Left renal cortex interstitium (tissue), 4 donors: ENCODE measurements at regions not wholly inside any gene's neighbourhood (a gene's known extent, or its start where the extent isn't known, plus 50 kb on each side); places are given as distances from the start of the nearest gene placed in this dataset.

Experiments
- DNase-seq, 4 donors: peaks; one replicate each; pipeline ENCODE4 v3.0.0-alpha.2; 2013; ENCODE audit warnings: low read depth in 4 of 4, low spot score in 2 of 4, missing footprints in 1 of 4

GRCh38 chrX:137401092-137401491, 164.8 kb upstream of the ZIC3 start:
- no peak for DNase-seq

- DNase-seq: no peak
Measured at GRCh38 chrX:137387646-137388045, 178.3 kb upstream of the ZIC3 start.

- DNase-seq: no peak
Measured at GRCh38 chrX:137366018-137366633, 199.8 kb upstream of the ZIC3 start.

GRCh38 chrX:137363559-137363958, 202.4 kb upstream of the ZIC3 start:
- no peak for DNase-seq

- no peak for DNase-seq
Measured at GRCh38 chrX:137362583-137362982, 203.3 kb upstream of the ZIC3 start.

GRCh38 chrX:137354851-137355250, 211.1 kb upstream of the ZIC3 start:
- DNase-seq: no peak

GRCh38 chrX:137353404-137353803, 212.5 kb upstream of the ZIC3 start:
- no peak for DNase-seq

- DNase-seq: no peak
Measured at GRCh38 chrX:137352101-137352660, 213.7 kb upstream of the ZIC3 start.

- no peak for DNase-seq
Measured at GRCh38 chrX:137342969-137343368, 223.0 kb upstream of the ZIC3 start.

GRCh38 chrX:137313627-137314026, 252.3 kb upstream of the ZIC3 start:
- DNase-seq: no peak

- DNase-seq: no peak
Measured at GRCh38 chrX:137305404-137305803, 260.5 kb upstream of the ZIC3 start.

- no peak for DNase-seq
Measured at GRCh38 chrX:137297167-137297566, 263.4 kb upstream of the GPR101 start.

- no peak for DNase-seq
Measured at GRCh38 chrX:137290011-137290410, 256.2 kb upstream of the GPR101 start.

- no peak for DNase-seq
Measured at GRCh38 chrX:137287191-137287590, 253.4 kb upstream of the GPR101 start.

- no peak for DNase-seq
Measured at GRCh38 chrX:137286423-137286822, 252.6 kb upstream of the GPR101 start.

- no peak for DNase-seq
Measured at GRCh38 chrX:137278825-137279224, 245.0 kb upstream of the GPR101 start.

- DNase-seq: no peak
Measured at GRCh38 chrX:137263374-137263773, 229.6 kb upstream of the GPR101 start.

- DNase-seq: no peak
Measured at GRCh38 chrX:137245183-137245582, 211.4 kb upstream of the GPR101 start.

- DNase-seq: no peak
Measured at GRCh38 chrX:137236837-137237236, 203.0 kb upstream of the GPR101 start.

GRCh38 chrX:137234651-137235402, 201.0 kb upstream of the GPR101 start:
- DNase-seq: no peak

- DNase-seq: no peak
Measured at GRCh38 chrX:137233478-137233877, 199.7 kb upstream of the GPR101 start.

GRCh38 chrX:137227151-137227550, 193.4 kb upstream of the GPR101 start:
- DNase-seq: no peak
